Loucy (cell line): ENCODE measurements at regions not wholly inside any gene's neighbourhood (a gene's known extent, or its start where the extent isn't known, plus 50 kb on each side); places are given as distances from the start of the nearest gene placed in this dataset.

Source experiments
- H2AFZ ChIP-seq: fragments of 200-600 bp; sonication (generic); 2 replicates; pipeline ENCODE4 v1.6.0; 2016; ENCODE audit warnings: antibody characterized with exemption, mild to moderate bottlenecking, low read length, moderate library complexity
- H3F3A ChIP-seq: fragments of 200-600 bp; 2 replicates; pipeline ENCODE4 v1.6.0; 2016; ENCODE audit warnings: antibody characterized with exemption, low read depth, mild to moderate bottlenecking
- H3K27me3 ChIP-seq: fragments of 200-600 bp; sonication (generic); 2 replicates; pipeline ENCODE4 v1.6.1; 2014; ENCODE audit warnings: low read length, mild to moderate bottlenecking; ENCODE audit not compliant: insufficient read depth, poor library complexity, severe bottlenecking
- H3K36me3 ChIP-seq: fragments of 200-600 bp; sonication (generic); 2 replicates; pipeline ENCODE4 v1.6.1; 2016; ENCODE audit warnings: low read length; ENCODE audit not compliant: insufficient read depth
- H3K4me1 ChIP-seq: fragments of 200-600 bp; sonication (generic); 2 replicates; pipeline ENCODE4 v1.5.1; 2014; ENCODE audit warnings: low read length, mild to moderate bottlenecking; ENCODE audit not compliant: insufficient read depth, poor library complexity, severe bottlenecking
- H3K4me2 ChIP-seq: fragments of 200-600 bp; sonication (generic); 2 replicates; pipeline ENCODE4 v1.6.0; 2014; ENCODE audit warnings: antibody characterized with exemption, low read length, low read depth, mild to moderate bottlenecking; ENCODE audit not compliant: poor library complexity, severe bottlenecking
- H3K4me3 ChIP-seq: fragments of 200-600 bp; sonication (generic); 2 replicates; pipeline ENCODE4 v1.5.1; 2014; ENCODE audit warnings: low read length, mild to moderate bottlenecking, mixed read lengths; ENCODE audit not compliant: poor library complexity, severe bottlenecking
- H3K79me2 ChIP-seq: fragments of 200-600 bp; sonication (generic); 2 replicates; pipeline ENCODE4 v1.6.1; 2014; ENCODE audit warnings: low read length; ENCODE audit not compliant: insufficient read depth
- H3K9ac ChIP-seq: fragments of 200-600 bp; sonication (generic); 2 replicates; pipeline ENCODE4 v1.6.0; 2014; ENCODE audit warnings: mild to moderate bottlenecking, low read depth, low read length, moderate library complexity; ENCODE audit not compliant: poor library complexity, severe bottlenecking
- H3K9me2 ChIP-seq: fragments of 200-600 bp; sonication (generic); replicated peaks from 2 replicates; pipeline ENCODE4 v1.6.1; 2016; ENCODE audit warnings: low read depth, low read length, mixed read lengths
- H3K9me3 ChIP-seq: fragments of 200-600 bp; sonication (generic); 2 replicates; pipeline ENCODE4 v1.6.1; 2014; ENCODE audit warnings: mild to moderate bottlenecking, antibody characterized with exemption, low read length, low read depth; ENCODE audit not compliant: insufficient read depth
- H4K20me1 ChIP-seq: fragments of 200-600 bp; sonication (generic); 2 replicates; pipeline ENCODE4 v1.6.0; 2014; ENCODE audit warnings: antibody characterized with exemption, low read length, mild to moderate bottlenecking; ENCODE audit not compliant: insufficient read depth, poor library complexity, severe bottlenecking
- EZH2phosphoT487 ChIP-seq: fragments of 200-600 bp; IDR thresholded peaks from 2 replicates; pipeline ENCODE4 v1.6.1; 2018; ENCODE audit warnings: antibody characterized with exemption, mild to moderate bottlenecking, moderate library complexity, borderline replicate concordance
- TF ChIP-seq, protein P1 (sequence below): fragments of 200-600 bp; sonication (generic); conservative IDR thresholded peaks from 2 replicates; pipeline ENCODE4 v1.5.1; 2014; ENCODE audit warnings: mild to moderate bottlenecking, antibody characterized with exemption, low read length

DNA sequence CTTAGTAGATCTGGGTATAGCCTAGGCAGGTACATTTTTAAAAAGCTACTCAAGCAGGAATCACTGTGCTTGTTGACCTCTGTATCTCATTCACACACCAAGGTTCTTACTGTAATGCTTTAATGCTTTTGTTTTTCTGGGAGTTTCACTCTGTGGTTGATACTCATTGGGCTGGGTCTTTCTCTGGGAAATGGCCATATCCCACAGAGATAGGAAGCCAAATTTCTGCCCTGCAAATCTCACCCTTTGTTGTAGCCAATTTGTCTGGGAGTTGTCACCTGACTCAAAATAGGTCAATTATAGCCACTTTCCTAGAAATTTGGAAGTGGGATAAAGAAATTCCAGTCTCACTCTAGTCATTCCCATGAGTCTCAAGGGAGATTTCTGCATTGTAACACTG, 195.8 kb upstream of the BDNF start:
- Histone ChIP-seq H3K27me3 (no peaks in the 10 kb centered on the region), H3K4me1 (no peaks in the 10 kb centered on the region), H3K9ac (no peak overlapping the region), H3F3A (no peaks in the 10 kb centered on the region), H3K4me3 (no peak overlapping the region), H3K9me2 (no peaks in the 10 kb centered on the region), H3K79me2 (no peaks in the 10 kb centered on the region), H2AFZ (no peak overlapping the region), H3K4me2 (no peak overlapping the region), H3K36me3 (no peaks in the 10 kb centered on the region), H3K9me3 (no peaks in the 10 kb centered on the region), H4K20me1 (no peaks in the 10 kb centered on the region)
- TF ChIP-seq EZH2phosphoT487, result no peak
- TF ChIP-seq, protein P1, sequence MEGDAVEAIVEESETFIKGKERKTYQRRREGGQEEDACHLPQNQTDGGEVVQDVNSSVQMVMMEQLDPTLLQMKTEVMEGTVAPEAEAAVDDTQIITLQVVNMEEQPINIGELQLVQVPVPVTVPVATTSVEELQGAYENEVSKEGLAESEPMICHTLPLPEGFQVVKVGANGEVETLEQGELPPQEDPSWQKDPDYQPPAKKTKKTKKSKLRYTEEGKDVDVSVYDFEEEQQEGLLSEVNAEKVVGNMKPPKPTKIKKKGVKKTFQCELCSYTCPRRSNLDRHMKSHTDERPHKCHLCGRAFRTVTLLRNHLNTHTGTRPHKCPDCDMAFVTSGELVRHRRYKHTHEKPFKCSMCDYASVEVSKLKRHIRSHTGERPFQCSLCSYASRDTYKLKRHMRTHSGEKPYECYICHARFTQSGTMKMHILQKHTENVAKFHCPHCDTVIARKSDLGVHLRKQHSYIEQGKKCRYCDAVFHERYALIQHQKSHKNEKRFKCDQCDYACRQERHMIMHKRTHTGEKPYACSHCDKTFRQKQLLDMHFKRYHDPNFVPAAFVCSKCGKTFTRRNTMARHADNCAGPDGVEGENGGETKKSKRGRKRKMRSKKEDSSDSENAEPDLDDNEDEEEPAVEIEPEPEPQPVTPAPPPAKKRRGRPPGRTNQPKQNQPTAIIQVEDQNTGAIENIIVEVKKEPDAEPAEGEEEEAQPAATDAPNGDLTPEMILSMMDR, result no peak

DNA sequence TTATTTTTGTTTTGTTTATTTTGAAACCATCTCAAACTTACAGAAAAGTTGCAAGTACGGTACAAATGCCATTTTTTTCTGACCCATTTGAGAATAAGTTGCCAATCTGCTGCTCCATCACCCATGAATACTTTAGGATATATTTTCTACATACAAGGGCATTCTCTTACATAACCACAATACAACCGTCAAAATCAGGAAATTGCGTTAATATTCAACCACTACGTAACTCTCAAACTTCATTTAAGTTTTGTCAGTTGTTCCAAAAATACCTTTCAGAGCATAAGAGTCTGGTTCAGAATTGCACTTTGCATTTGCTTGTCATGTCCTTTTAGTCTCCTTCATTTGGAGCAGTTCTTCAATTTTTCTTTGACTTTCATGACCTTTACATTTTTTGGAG, 194.3 kb upstream of the BDNF start:
- Histone ChIP-seq H3K4me2 (no peak overlapping the region), H3K27me3 (no peaks in the 10 kb centered on the region), H3K9me2 (no peaks in the 10 kb centered on the region), H3K4me1 (no peaks in the 10 kb centered on the region), H4K20me1 (no peaks in the 10 kb centered on the region), H3K4me3 (no peak overlapping the region), H3K9ac (no peak overlapping the region), H3K36me3 (no peaks in the 10 kb centered on the region), H2AFZ (no peak overlapping the region), H3K79me2 (no peaks in the 10 kb centered on the region), H3F3A (no peaks in the 10 kb centered on the region), H3K9me3 (no peaks in the 10 kb centered on the region)
- TF ChIP-seq, protein P1, result no peak
- no peak for TF ChIP-seq EZH2phosphoT487

DNA sequence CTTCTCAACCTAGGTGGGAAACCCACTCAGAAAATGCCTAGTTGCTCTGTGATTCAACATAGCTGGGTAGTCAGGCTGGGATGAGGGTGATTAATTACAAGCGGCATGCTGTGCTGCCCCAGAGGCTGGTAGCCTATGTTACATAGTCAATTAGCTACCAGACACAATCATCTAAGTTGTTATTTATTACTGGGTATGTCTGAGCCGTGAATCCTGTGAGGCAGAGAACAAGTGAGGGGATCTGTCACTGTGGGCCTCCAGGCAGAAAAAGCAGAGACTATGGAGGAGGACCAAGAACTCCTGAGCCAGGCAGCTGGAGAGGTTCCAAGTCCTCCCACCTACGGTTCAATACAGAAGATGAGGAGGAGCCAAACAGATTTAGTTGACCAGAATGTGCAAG, 186.6 kb upstream of the BDNF start:
- Histone ChIP-seq H3K27me3 (no peaks in the 10 kb centered on the region), H4K20me1 (no peaks in the 10 kb centered on the region), H3K4me2 (no peak overlapping the region), H2AFZ (no peak overlapping the region), H3K9me3 (no peaks in the 10 kb centered on the region), H3F3A (no peaks in the 10 kb centered on the region), H3K4me1 (no peaks in the 10 kb centered on the region), H3K4me3 (no peak overlapping the region), H3K9me2 (no peaks in the 10 kb centered on the region), H3K79me2 (no peaks in the 10 kb centered on the region), H3K9ac (no peak overlapping the region), H3K36me3 (no peaks in the 10 kb centered on the region)
- TF ChIP-seq EZH2phosphoT487, result no peak
- TF ChIP-seq, protein P1, result no peak
